Tibial artery (tissue), 4 donors: ENCODE measurements at regions not wholly inside any gene's neighbourhood (a gene's known extent, or its start where the extent isn't known, plus 50 kb on each side); places are given as distances from the start of the nearest gene placed in this dataset.

Source experiments
- DNase-seq, 2 donors: peaks; one replicate each; pipeline ENCODE4 v3.0.0-alpha.2; 2019
- H3K27ac ChIP-seq, 2 donors: fragments of 200-600 bp; sonication (generic) in 1 of 2; 1 replicate in 1 of 2; 2 replicates in 1 of 2; pipeline ENCODE4 v1.5.1; 2018 to 2019; ENCODE audit warnings: mild to moderate bottlenecking in 1 of 2
- H3K27me3 ChIP-seq, 2 donors: fragments of 200-600 bp; sonication (generic) in 1 of 2; one replicate each; pipeline versions ENCODE4 v1.5.1 to v1.6.0; 2016 to 2019
- H3K36me3 ChIP-seq, 3 donors: fragments of 200-600 bp; sonication (generic) in 2 of 3; one replicate each; pipeline ENCODE4 v1.5.1; 2016 to 2019; ENCODE audit warnings: mild to moderate bottlenecking in 2 of 3
- H3K4me1 ChIP-seq, 4 donors: fragments of 200-600 bp; sonication (generic) in 2 of 4; 1 replicate in 3 of 4; 2 replicates in 1 of 4; pipeline ENCODE4 v1.5.1; 2016 to 2019
- H3K4me3 ChIP-seq, 2 donors: fragments of 200-600 bp; sonication (generic) in 1 of 2; 1 replicate in 1 of 2; 2 replicates in 1 of 2; pipeline ENCODE4 v1.5.1; 2018 to 2019; ENCODE audit warnings: mild to moderate bottlenecking in 2 of 2
- H3K9me3 ChIP-seq, 3 donors: fragments of 200-600 bp; sonication (generic) in 1 of 3; one replicate each; pipeline ENCODE4 v1.5.1; 2016 to 2019
- CTCF ChIP-seq, 2 experiments: fragments of 200-600 bp in 1 of 2; fragments of 450-650 bp in 1 of 2; IDR thresholded peaks; one replicate each; pipeline ENCODE4 v1.5.1; 2017 to 2019; ENCODE audit warnings: antibody characterized with exemption in 2 of 2, mild to moderate bottlenecking in 1 of 2, moderate library complexity in 1 of 2
- intact Hi-C: fragments of 100-400 bp; cut with DNase I; formaldehyde crosslinking; loops from one replicate; pipeline ENCODE4 v1.15.0; 2023; ENCODE audit warnings: low total_unique reads

GRCh38 chr7:40977533-40977932, 725.4 kb downstream of the INHBA start:
- no peak for TF ChIP-seq CTCF (IDR thresholded peaks at IDR 0.05)
- Histone ChIP-seq H3K27me3 (no peaks in the 10 kb centered on the region), H3K4me3 (no peak overlapping the region), H3K4me1 (no peaks in the 10 kb centered on the region), H3K27ac (no peak overlapping the region), H3K36me3 (no peaks in the 10 kb centered on the region), H3K9me3 (no peaks in the 10 kb centered on the region)
- intact Hi-C loops = no loop called here
- DNase-seq = no peak

GRCh38 chr7:40972426-40972825, 730.5 kb downstream of the INHBA start:
- TF ChIP-seq CTCF (IDR thresholded peaks at IDR 0.05) = no peak
- H3K27ac ChIP-seq = no peak overlapping the region
- no peaks in the 10 kb centered on the region for H3K36me3 ChIP-seq
- no peak overlapping the region for H3K4me3 ChIP-seq
- H3K4me1 ChIP-seq = no peaks in the 10 kb centered on the region
- DNase-seq = no peak
- H3K27me3 ChIP-seq = no peaks in the 10 kb centered on the region
- intact Hi-C loops = no loop called here
- no peaks in the 10 kb centered on the region for H3K9me3 ChIP-seq

GRCh38 chr7:40969641-40970040, 733.2 kb downstream of the INHBA start:
- Histone ChIP-seq H3K4me1 (no peaks in the 10 kb centered on the region), H3K9me3 (no peaks in the 10 kb centered on the region), H3K4me3 (no peak overlapping the region), H3K27ac (no peak overlapping the region), H3K27me3 (no peaks in the 10 kb centered on the region), H3K36me3 (no peaks in the 10 kb centered on the region)
- DNase-seq = no peak
- no peak for TF ChIP-seq CTCF (IDR thresholded peaks at IDR 0.05)
- intact Hi-C loops = no loop called here

GRCh38 chr7:40966693-40967092, 736.2 kb downstream of the INHBA start:
- intact Hi-C loops = no loop called here
- Histone ChIP-seq H3K9me3 (no peaks in the 10 kb centered on the region), H3K4me1 (no peaks in the 10 kb centered on the region), H3K27ac (no peak overlapping the region), H3K36me3 (no peaks in the 10 kb centered on the region), H3K27me3 (no peaks in the 10 kb centered on the region), H3K4me3 (no peak overlapping the region)
- TF ChIP-seq CTCF (IDR thresholded peaks at IDR 0.05) = no peak
- no peak for DNase-seq

GRCh38 chr7:40965774-40966173, 737.1 kb downstream of the INHBA start:
- TF ChIP-seq CTCF (IDR thresholded peaks at IDR 0.05) = no peak
- H3K9me3 ChIP-seq = no peaks in the 10 kb centered on the region
- H3K27ac ChIP-seq = no peak overlapping the region
- no peak for DNase-seq
- no peak overlapping the region for H3K4me3 ChIP-seq
- intact Hi-C loops = no loop called here
- H3K27me3 ChIP-seq = no peaks in the 10 kb centered on the region
- no peaks in the 10 kb centered on the region for H3K4me1 ChIP-seq
- H3K36me3 ChIP-seq = no peaks in the 10 kb centered on the region

- Histone ChIP-seq H3K9me3 (no peaks in the 10 kb centered on the region), H3K4me1 (no peaks in the 10 kb centered on the region), H3K27ac (no peak overlapping the region), H3K36me3 (no peaks in the 10 kb centered on the region), H3K27me3 (no peaks in the 10 kb centered on the region), H3K4me3 (no peak overlapping the region)
- DNase-seq = no peak
- intact Hi-C loops = no loop called here
- no peak for TF ChIP-seq CTCF (IDR thresholded peaks at IDR 0.05)
Observed at GRCh38 chr7:40965016-40965415, 737.9 kb downstream of the INHBA start.
